Mesendoderm (in vitro differentiated cells): ENCODE measurements at regions not wholly inside any gene's neighbourhood (a gene's known extent, or its start where the extent isn't known, plus 50 kb on each side); places are given as distances from the start of the nearest gene placed in this dataset.
"Not testable (repeated sequence)": the region's sequence is repeated elsewhere in the genome, so short reads cannot be mapped to it uniquely, and the experiment has no call there.

ENCODE experiments used
- DNase-seq: peaks from one replicate; pipeline ENCODE4 v3.0.0; 2013
- H2AK5ac ChIP-seq: 2 replicates; pipeline ENCODE4 v1.6.1; 2013; ENCODE audit warnings: low read length, inconsistent platforms
- H2BK120ac ChIP-seq: 2 replicates; pipeline ENCODE4 v1.6.1; 2013; ENCODE audit warnings: low read depth, mild to moderate bottlenecking, low read length, moderate library complexity, mixed read lengths
- H2BK15ac ChIP-seq: replicated peaks from 2 replicates; pipeline ENCODE4 v1.6.1; 2013; ENCODE audit warnings: low read depth, mild to moderate bottlenecking, moderate library complexity
- H2BK5ac ChIP-seq: 2 replicates; pipeline ENCODE4 v1.6.1; 2013; ENCODE audit warnings: low read length, inconsistent platforms
- H3K18ac ChIP-seq: 2 replicates; pipeline ENCODE4 v1.6.1; 2013; ENCODE audit warnings: mild to moderate bottlenecking, low read length, mixed read lengths
- H3K23ac ChIP-seq: one replicate; pipeline ENCODE4 v1.6.1; 2013; ENCODE audit warnings: low read length
- H3K27ac ChIP-seq: 2 replicates; pipeline ENCODE4 v1.5.1; 2013; ENCODE audit warnings: low read depth, mild to moderate bottlenecking, inconsistent platforms, low read length, moderate library complexity
- H3K27me3 ChIP-seq: 2 replicates; pipeline ENCODE4 v1.6.1; 2013; ENCODE audit warnings: low read length, control low read depth, mild to moderate bottlenecking, inconsistent platforms; ENCODE audit not compliant: insufficient read depth, poor library complexity
- H3K36me3 ChIP-seq: 2 replicates; pipeline ENCODE4 v1.6.1; 2013; ENCODE audit warnings: low read length, inconsistent platforms; ENCODE audit not compliant: control insufficient read depth, insufficient read depth
- H3K4ac ChIP-seq: one replicate; pipeline ENCODE4 v1.6.1; 2013; ENCODE audit warnings: low read depth, mild to moderate bottlenecking, low read length, moderate library complexity
- H3K4me1 ChIP-seq: 2 replicates; pipeline ENCODE4 v1.6.1; 2013; ENCODE audit warnings: low read depth, low read length, inconsistent platforms; ENCODE audit not compliant: control insufficient read depth
- H3K4me2 ChIP-seq: 2 replicates; pipeline ENCODE4 v1.6.1; 2013; ENCODE audit warnings: low read length
- H3K4me3 ChIP-seq: 2 replicates; pipeline ENCODE4 v1.5.1; 2013; ENCODE audit warnings: mild to moderate bottlenecking, low read length
- H3K56ac ChIP-seq: one replicate; pipeline ENCODE4 v1.6.1; 2013; ENCODE audit warnings: low read length
- H3K79me1 ChIP-seq: 2 replicates; pipeline ENCODE4 v1.6.1; 2013; ENCODE audit warnings: low read length, inconsistent platforms
- H3K79me2 ChIP-seq: 2 replicates; pipeline ENCODE4 v1.6.1; 2013; ENCODE audit warnings: mild to moderate bottlenecking, low read length; ENCODE audit not compliant: control insufficient read depth, insufficient read depth
- H3K9ac ChIP-seq: 2 replicates; pipeline ENCODE4 v1.6.1; 2013; ENCODE audit warnings: low read length, inconsistent platforms
- H4K5ac ChIP-seq: one replicate; pipeline ENCODE4 v1.6.1; 2013; ENCODE audit warnings: low read length
- H4K8ac ChIP-seq: one replicate; pipeline ENCODE4 v1.6.1; 2013; ENCODE audit warnings: low read depth, mild to moderate bottlenecking, control low read depth, low read length, moderate library complexity
- WGBS: extraction: QIAGEN DNeasy Blood & Tissue Kit; methylation state at CpG from one replicate; pipeline ENCODE4 v1.1.7; 2013; ENCODE audit warnings: low lambda C conversion rate, missing lambda C conversion rate; ENCODE audit not compliant: insufficient coverage; ENCODE audit errors: extremely low coverage; 5-methylcytosine and 5-hydroxymethylcytosine counted together

DNA sequence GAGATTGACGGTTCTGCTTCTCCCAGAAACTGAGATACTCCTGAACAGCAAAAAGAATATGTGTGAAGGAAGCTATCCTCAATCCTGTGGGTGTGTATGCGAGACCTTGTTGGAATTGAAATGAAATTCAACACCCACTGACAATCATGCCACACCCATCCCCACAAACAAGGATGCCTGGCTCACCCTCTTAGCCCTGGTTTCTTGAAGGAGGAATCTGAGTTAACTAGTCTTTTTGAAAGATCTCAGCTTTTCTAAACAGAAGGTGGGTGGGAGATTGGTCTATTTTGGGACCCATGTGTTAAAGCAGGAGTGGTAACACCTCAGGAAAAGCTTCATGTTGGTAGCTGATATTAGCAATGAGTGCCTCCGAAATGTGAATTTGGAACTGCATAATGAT lies 1244.5 kb downstream of the CDH11 start:
- H2AK5ac ChIP-seq, result no peak overlapping the region
- no peak overlapping the region for H3K23ac ChIP-seq
- no peak overlapping the region for H3K4me2 ChIP-seq
- no peak overlapping the region for H4K5ac ChIP-seq
- H3K79me1 ChIP-seq, result no peaks in the 10 kb centered on the region
- H3K4ac ChIP-seq, result no peak overlapping the region
- H2BK120ac ChIP-seq, result no peak overlapping the region
- no peaks in the 10 kb centered on the region for H3K4me1 ChIP-seq
- no peak for DNase-seq
- H2BK15ac ChIP-seq, result no peak overlapping the region
- no peak overlapping the region for H3K56ac ChIP-seq
- no peaks in the 10 kb centered on the region for H3K79me2 ChIP-seq
- no CpG with 5 or more reads among the region's 3 CpGs for WGBS
- H3K9ac ChIP-seq, result no peak overlapping the region
- no peaks in the 10 kb centered on the region for H3K27me3 ChIP-seq
- H3K18ac ChIP-seq, result no peak overlapping the region
- H3K27ac ChIP-seq, result no peak overlapping the region
- H3K36me3 ChIP-seq, result no peaks in the 10 kb centered on the region
- no peak overlapping the region for H2BK5ac ChIP-seq
- no peak overlapping the region for H3K4me3 ChIP-seq
- no peak overlapping the region for H4K8ac ChIP-seq

DNA sequence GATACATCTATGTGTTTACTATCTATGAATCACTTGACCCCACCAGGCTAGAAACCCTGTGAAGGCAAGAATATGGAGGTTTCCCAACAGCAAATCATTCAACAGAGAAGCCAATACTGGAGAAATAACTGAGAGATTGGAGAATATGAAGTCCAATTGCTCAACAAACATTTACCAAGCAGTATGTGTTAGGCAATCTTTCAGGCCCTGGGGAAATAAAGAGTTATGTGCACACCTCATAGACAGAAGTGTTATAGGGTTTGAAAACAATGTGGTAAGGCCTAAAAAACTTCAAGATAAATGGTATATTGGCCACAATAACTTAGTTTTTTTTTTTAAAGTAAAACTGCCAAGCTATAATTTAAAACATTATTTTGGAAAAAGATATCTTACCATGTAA lies 1245.8 kb downstream of the CDH11 start:
- H3K79me1 ChIP-seq, result no peaks in the 10 kb centered on the region
- no peak overlapping the region for H2BK15ac ChIP-seq
- H3K4me2 ChIP-seq, result no peak overlapping the region
- no peak overlapping the region for H3K56ac ChIP-seq
- H2BK120ac ChIP-seq, result no peak overlapping the region
- H3K79me2 ChIP-seq, result no peaks in the 10 kb centered on the region
- no peak for DNase-seq
- no peak overlapping the region for H3K23ac ChIP-seq
- no peak overlapping the region for H4K5ac ChIP-seq
- H3K27ac ChIP-seq, result no peak overlapping the region
- H3K9ac ChIP-seq, result no peak overlapping the region
- no peaks in the 10 kb centered on the region for H3K36me3 ChIP-seq
- no peak overlapping the region for H3K4ac ChIP-seq
- H3K4me3 ChIP-seq, result no peak overlapping the region
- H3K4me1 ChIP-seq, result no peaks in the 10 kb centered on the region
- no peak overlapping the region for H3K18ac ChIP-seq
- H3K27me3 ChIP-seq, result no peaks in the 10 kb centered on the region
- H2BK5ac ChIP-seq, result no peak overlapping the region
- H2AK5ac ChIP-seq, result no peak overlapping the region
- no peak overlapping the region for H4K8ac ChIP-seq

DNA sequence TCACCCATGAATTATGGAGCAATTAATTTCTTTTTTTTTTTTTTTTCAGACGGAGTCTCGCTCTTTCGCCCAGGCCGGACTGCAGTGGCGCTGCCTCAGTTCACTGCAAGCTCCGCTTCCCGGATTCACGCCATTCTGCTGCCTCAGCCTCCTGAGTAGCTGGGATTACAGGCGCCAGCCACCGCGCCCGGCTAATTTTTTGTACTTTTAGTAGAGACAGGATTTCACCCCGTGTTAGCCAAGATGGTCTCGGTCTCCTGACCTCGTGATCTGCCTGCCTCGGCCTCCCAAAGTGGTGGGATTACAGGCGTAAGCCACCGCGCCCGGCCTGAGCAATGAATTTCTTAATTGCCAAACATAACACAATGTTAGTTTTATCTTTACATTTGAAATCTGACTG lies 1261.2 kb downstream of the CDH11 start:
- H3K4me2 ChIP-seq, H2AK5ac ChIP-seq, H4K8ac ChIP-seq, H3K27ac ChIP-seq, H3K9ac ChIP-seq, H3K79me2 ChIP-seq, DNase-seq, H3K23ac ChIP-seq, H3K4me1 ChIP-seq, H3K56ac ChIP-seq, H3K4me3 ChIP-seq, H3K79me1 ChIP-seq, H3K4ac ChIP-seq, H3K27me3 ChIP-seq, H2BK120ac ChIP-seq, H2BK5ac ChIP-seq, H2BK15ac ChIP-seq, H4K5ac ChIP-seq, H3K36me3 ChIP-seq, H3K18ac ChIP-seq: not testable (repeated sequence)
- WGBS, result no CpG with 5 or more reads among the region's 20 CpGs

DNA sequence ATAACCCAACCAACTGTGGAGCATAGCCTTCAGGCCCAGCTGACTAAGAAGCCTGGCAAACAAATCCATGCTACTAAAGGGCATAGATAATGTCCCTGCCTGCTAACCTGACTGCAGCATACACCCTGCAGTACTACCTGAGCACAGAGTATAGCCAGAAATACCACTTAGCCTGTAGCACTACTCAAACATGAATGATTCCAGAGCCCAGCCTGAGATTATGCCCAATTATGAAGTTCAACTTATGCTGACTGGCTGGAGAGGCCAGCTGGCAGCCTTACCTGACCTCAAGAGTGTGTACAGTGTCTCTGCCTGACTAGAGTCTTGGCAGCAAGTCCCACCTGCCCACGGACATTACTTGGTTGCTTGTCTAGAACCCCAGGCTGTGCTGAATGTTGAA lies 1265.3 kb downstream of the CDH11 start:
- Histone ChIP-seq H3K18ac (no peak overlapping the region), H3K79me2 (no peaks in the 10 kb centered on the region), H3K27me3 (no peaks in the 10 kb centered on the region), H3K4me1 (no peaks in the 10 kb centered on the region), H4K8ac (no peak overlapping the region), H3K56ac (no peak overlapping the region), H4K5ac (no peak overlapping the region), H3K36me3 (no peaks in the 10 kb centered on the region), H3K79me1 (no peaks in the 10 kb centered on the region), H3K4ac (no peak overlapping the region), H2BK120ac (no peak overlapping the region), H2AK5ac (no peak overlapping the region), H2BK15ac (no peak overlapping the region), H3K9ac (no peak overlapping the region), H2BK5ac (no peak overlapping the region), H3K27ac (no peak overlapping the region), H3K4me3 (no peak overlapping the region), H3K4me2 (no peak overlapping the region), H3K23ac (no peak overlapping the region)
- DNase-seq, result no peak
- WGBS, result no CpG with 5 or more reads among the region's 1 CpG

DNA sequence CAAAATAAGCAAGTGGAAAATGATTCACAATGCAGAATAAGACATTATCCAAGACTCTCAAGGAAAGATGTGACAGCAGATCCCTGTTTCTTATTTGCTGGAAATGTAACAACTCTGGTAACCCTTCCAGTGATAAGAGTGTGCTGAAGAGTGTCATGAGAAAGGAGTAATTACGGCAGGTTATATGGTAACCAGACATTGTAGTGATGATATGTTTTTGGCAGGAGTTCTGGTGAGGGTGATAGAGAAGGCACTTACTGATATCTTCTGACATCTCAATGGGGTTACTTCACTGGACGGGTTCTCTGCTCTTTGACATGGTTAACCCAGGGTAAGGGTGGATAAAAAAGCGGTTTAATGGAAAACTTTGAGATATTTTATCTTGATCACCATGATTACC lies 1270.9 kb downstream of the CDH11 start:
- Histone ChIP-seq H3K79me1 (no peaks in the 10 kb centered on the region), H4K5ac (no peak overlapping the region), H3K23ac (no peak overlapping the region), H3K9ac (no peak overlapping the region), H3K27me3 (no peaks in the 10 kb centered on the region), H3K4me2 (no peak overlapping the region), H3K27ac (no peak overlapping the region), H3K56ac (no peak overlapping the region), H3K18ac (no peak overlapping the region), H2BK120ac (no peak overlapping the region), H3K4ac (no peak overlapping the region), H2BK5ac (no peak overlapping the region), H4K8ac (no peak overlapping the region), H3K4me3 (no peak overlapping the region), H2BK15ac (no peak overlapping the region), H3K4me1 (no peaks in the 10 kb centered on the region), H2AK5ac (no peak overlapping the region), H3K36me3 (no peaks in the 10 kb centered on the region), H3K79me2 (no peaks in the 10 kb centered on the region)
- no CpG with 5 or more reads among the region's 3 CpGs for WGBS
- DNase-seq, result no peak

DNA sequence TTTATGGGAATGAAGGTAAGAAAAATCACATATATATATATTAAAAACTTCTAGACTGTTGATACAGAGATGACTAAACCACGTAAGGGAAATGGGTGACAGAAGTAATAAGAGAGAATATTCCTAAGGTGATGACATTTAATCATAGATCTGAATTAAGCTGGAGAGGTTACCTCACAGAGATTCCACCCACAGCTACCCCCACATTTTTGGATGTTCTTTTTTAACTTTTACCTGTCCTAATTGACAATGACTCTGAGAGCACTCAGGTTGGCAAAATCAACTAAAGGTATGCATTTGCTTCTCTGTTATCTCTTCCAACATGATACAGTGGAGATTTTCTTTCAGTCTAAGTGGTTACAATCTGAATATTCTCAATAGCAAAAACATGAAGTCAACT lies 1280.6 kb downstream of the CDH11 start:
- H4K5ac ChIP-seq, result no peak overlapping the region
- no peak overlapping the region for H3K56ac ChIP-seq
- H2AK5ac ChIP-seq, result no peak overlapping the region
- H3K9ac ChIP-seq, result no peak overlapping the region
- no peak overlapping the region for H2BK5ac ChIP-seq
- no peak overlapping the region for H2BK120ac ChIP-seq
- no peaks in the 10 kb centered on the region for H3K27me3 ChIP-seq
- no peaks in the 10 kb centered on the region for H3K36me3 ChIP-seq
- H4K8ac ChIP-seq, result no peak overlapping the region
- WGBS, result no CpG with 5 or more reads among the region's 1 CpG
- H2BK15ac ChIP-seq, result no peak overlapping the region
- H3K4ac ChIP-seq, result no peak overlapping the region
- H3K79me2 ChIP-seq, result no peaks in the 10 kb centered on the region
- H3K4me2 ChIP-seq, result no peak overlapping the region
- H3K18ac ChIP-seq, result no peak overlapping the region
- H3K4me1 ChIP-seq, result no peaks in the 10 kb centered on the region
- no peak for DNase-seq
- H3K4me3 ChIP-seq, result no peak overlapping the region
- H3K79me1 ChIP-seq, result no peaks in the 10 kb centered on the region
- no peak overlapping the region for H3K27ac ChIP-seq
- no peak overlapping the region for H3K23ac ChIP-seq
